Stimulated activated CD4-positive, alpha-beta T cell treated with anti-CD3 and anti-CD28 coated beads, Interleukin-15, amount 100 ng/mL, for 48 hours (primary cell): ENCODE measurements at regions not wholly inside any gene's neighbourhood (a gene's known extent, or its start where the extent isn't known, plus 50 kb on each side); places are given as distances from the start of the nearest gene placed in this dataset.

Source experiments
- DNase-seq, 2 donors: peaks; one replicate each; pipeline ENCODE4 v3.0.0-alpha.2; 2020; ENCODE audit warnings: low read depth in 2 of 2

- DNase-seq = no peak
Measured at GRCh38 chr14:85198001-85198400, 331.9 kb upstream of the FLRT2 start.

- no peak for DNase-seq
Measured at GRCh38 chr14:85205875-85206274, 324.1 kb upstream of the FLRT2 start.

GRCh38 chr14:85214471-85214870, 315.5 kb upstream of the FLRT2 start:
- no peak for DNase-seq

GRCh38 chr14:85217412-85217811, 312.5 kb upstream of the FLRT2 start:
- DNase-seq = no peak

GRCh38 chr14:85218982-85219381, 311.0 kb upstream of the FLRT2 start:
- no peak for DNase-seq

GRCh38 chr14:85221832-85222231, 308.1 kb upstream of the FLRT2 start:
- no peak for DNase-seq

- DNase-seq = no peak
Measured at GRCh38 chr14:85222341-85222740, 307.6 kb upstream of the FLRT2 start.

- DNase-seq = no peak
Measured at GRCh38 chr14:85223667-85224066, 306.3 kb upstream of the FLRT2 start.

- DNase-seq = no peak
Measured at GRCh38 chr14:85224241-85224640, 305.7 kb upstream of the FLRT2 start.

- no peak for DNase-seq
Measured at GRCh38 chr14:85233756-85234155, 296.2 kb upstream of the FLRT2 start.

GRCh38 chr14:85234156-85235025, 295.6 kb upstream of the FLRT2 start:
- DNase-seq = no peak

- DNase-seq = no peak
Measured at GRCh38 chr14:85235868-85236267, 294.1 kb upstream of the FLRT2 start.

GRCh38 chr14:85236296-85236695, 293.6 kb upstream of the FLRT2 start:
- no peak for DNase-seq

GRCh38 chr14:85239791-85240190, 290.2 kb upstream of the FLRT2 start:
- DNase-seq = no peak

GRCh38 chr14:85241022-85241855, 288.7 kb upstream of the FLRT2 start:
- no peak for DNase-seq

GRCh38 chr14:85242666-85243065, 287.3 kb upstream of the FLRT2 start:
- no peak for DNase-seq

GRCh38 chr14:85243321-85243720, 286.6 kb upstream of the FLRT2 start:
- DNase-seq = no peak

- DNase-seq = no peak
Measured at GRCh38 chr14:85247071-85247470, 282.9 kb upstream of the FLRT2 start.

GRCh38 chr14:85248881-85249635, 280.9 kb upstream of the FLRT2 start:
- DNase-seq = no peak

- DNase-seq = no peak
Measured at GRCh38 chr14:85250414-85251189, 279.3 kb upstream of the FLRT2 start.

- no peak for DNase-seq
Measured at GRCh38 chr14:85252011-85252410, 277.9 kb upstream of the FLRT2 start.
